Endodermal cell (in vitro differentiated cells): ENCODE measurements at regions not wholly inside any gene's neighbourhood (a gene's known extent, or its start where the extent isn't known, plus 50 kb on each side); places are given as distances from the start of the nearest gene placed in this dataset.

Source experiments
- DNase-seq: peaks from one replicate; pipeline ENCODE4 v3.0.0-alpha.2; 2017
- H3K27ac ChIP-seq: 2 replicates; pipeline ENCODE4 v1.5.1; 2013; ENCODE audit warnings: mild to moderate bottlenecking, low read depth, low read length, moderate library complexity
- H3K27me3 ChIP-seq: 2 replicates; pipeline ENCODE4 v1.6.1; 2013; ENCODE audit warnings: mild to moderate bottlenecking, low read length, moderate library complexity; ENCODE audit not compliant: insufficient read depth, control insufficient read depth, poor library complexity, severe bottlenecking
- H3K36me3 ChIP-seq: 2 replicates; pipeline ENCODE4 v1.7.0; 2013; ENCODE audit warnings: mild to moderate bottlenecking, low read length, moderate library complexity; ENCODE audit not compliant: control insufficient read depth, insufficient read depth
- H3K4me1 ChIP-seq: one replicate; pipeline ENCODE4 v1.7.0; 2013; ENCODE audit warnings: low read length; ENCODE audit not compliant: control insufficient read depth, insufficient read depth
- H3K4me3 ChIP-seq: 2 replicates; pipeline ENCODE4 v1.5.1; 2013; ENCODE audit warnings: mild to moderate bottlenecking, low read length, moderate library complexity
- H3K9ac ChIP-seq: 2 replicates; pipeline ENCODE4 v1.6.1; 2013; ENCODE audit warnings: mild to moderate bottlenecking, low read length, moderate library complexity; ENCODE audit not compliant: poor library complexity, severe bottlenecking; ENCODE audit errors: extremely low read depth
- H3K9me3 ChIP-seq: 2 replicates; pipeline ENCODE4 v1.6.1; 2013; ENCODE audit warnings: mild to moderate bottlenecking, low read length, moderate library complexity; ENCODE audit not compliant: control insufficient read depth
- H3K27ac Mint-ChIP-seq: 2 replicates; pipeline ENCODE4 v1.8.0; 2020; ENCODE audit warnings: mixed read lengths
- H3K27me3 Mint-ChIP-seq: 2 replicates; pipeline ENCODE4 v1.8.0; 2021; ENCODE audit warnings: mild to moderate bottlenecking, mixed read lengths; ENCODE audit not compliant: insufficient read depth
- H3K36me3 Mint-ChIP-seq: 2 replicates; pipeline ENCODE4 v1.8.0; 2020; ENCODE audit warnings: low read depth, mixed read lengths
- H3K4me1 Mint-ChIP-seq: 2 replicates; pipeline ENCODE4 v1.8.0; 2020; ENCODE audit warnings: mixed read lengths
- H3K4me3 Mint-ChIP-seq: 2 replicates; pipeline ENCODE4 v1.8.0; 2020; ENCODE audit warnings: mild to moderate bottlenecking, moderate library complexity, mixed read lengths
- H3K9me3 Mint-ChIP-seq: 2 replicates; pipeline ENCODE4 v1.8.0; 2020; ENCODE audit warnings: mild to moderate bottlenecking, mixed read lengths
- WGBS, 2 experiments: methylation state at CpG; one replicate each; pipeline versions ENCODE4 v1.1.5 to v1.1.7; 2013; ENCODE audit warnings: missing lambda C conversion rate in 2 of 2, mixed read lengths in 1 of 2; ENCODE audit not compliant: insufficient coverage in 1 of 2, insufficient read length in 1 of 2; 5-methylcytosine and 5-hydroxymethylcytosine counted together
- TF ChIP-seq, protein P1 (sequence below): fragments of 200-600 bp; sonication (generic); conservative IDR thresholded peaks from 2 replicates; pipeline ENCODE4 v1.5.0; 2021; ENCODE audit warnings: antibody characterized with exemption, mild to moderate bottlenecking

DNA sequence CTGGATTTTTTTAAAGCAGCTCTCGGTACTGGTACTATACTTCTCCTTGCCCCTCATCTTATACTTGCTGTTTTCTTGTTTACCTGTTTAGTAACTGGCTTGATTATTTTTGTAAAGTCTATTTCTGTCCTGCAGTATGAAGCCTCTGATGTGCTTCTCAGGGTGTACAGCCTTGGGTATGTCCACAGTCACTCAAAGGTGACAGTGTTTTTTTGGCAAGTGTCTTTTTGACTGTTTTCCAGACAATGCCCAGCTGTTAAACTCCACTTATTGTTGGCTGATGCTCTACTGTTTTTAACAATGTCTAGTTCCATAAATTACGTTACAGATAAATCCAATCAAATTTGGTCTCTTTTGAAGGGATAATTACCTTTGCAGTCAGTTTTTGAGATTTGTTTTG is 475.2 kb downstream of the JRKL start:
- Histone ChIP-seq H3K9ac (no peak overlapping the region), H3K27me3 (no peaks in the 10 kb centered on the region), H3K4me3 (no peak overlapping the region), H3K9me3 (peaks cover 11% of the 10 kb centered on the region), H3K36me3 (no peaks in the 10 kb centered on the region), H3K27ac (no peak overlapping the region), H3K4me1 (no peaks in the 10 kb centered on the region)
- Mint-ChIP-seq H3K4me1 (no peaks in the 10 kb centered on the region), H3K27me3 (no peaks in the 10 kb centered on the region), H3K9me3 (peaks cover 11% of the 10 kb centered on the region), H3K36me3 (no peaks in the 10 kb centered on the region), H3K27ac (no peak overlapping the region), H3K4me3 (no peak overlapping the region)
- TF ChIP-seq, protein P1, sequence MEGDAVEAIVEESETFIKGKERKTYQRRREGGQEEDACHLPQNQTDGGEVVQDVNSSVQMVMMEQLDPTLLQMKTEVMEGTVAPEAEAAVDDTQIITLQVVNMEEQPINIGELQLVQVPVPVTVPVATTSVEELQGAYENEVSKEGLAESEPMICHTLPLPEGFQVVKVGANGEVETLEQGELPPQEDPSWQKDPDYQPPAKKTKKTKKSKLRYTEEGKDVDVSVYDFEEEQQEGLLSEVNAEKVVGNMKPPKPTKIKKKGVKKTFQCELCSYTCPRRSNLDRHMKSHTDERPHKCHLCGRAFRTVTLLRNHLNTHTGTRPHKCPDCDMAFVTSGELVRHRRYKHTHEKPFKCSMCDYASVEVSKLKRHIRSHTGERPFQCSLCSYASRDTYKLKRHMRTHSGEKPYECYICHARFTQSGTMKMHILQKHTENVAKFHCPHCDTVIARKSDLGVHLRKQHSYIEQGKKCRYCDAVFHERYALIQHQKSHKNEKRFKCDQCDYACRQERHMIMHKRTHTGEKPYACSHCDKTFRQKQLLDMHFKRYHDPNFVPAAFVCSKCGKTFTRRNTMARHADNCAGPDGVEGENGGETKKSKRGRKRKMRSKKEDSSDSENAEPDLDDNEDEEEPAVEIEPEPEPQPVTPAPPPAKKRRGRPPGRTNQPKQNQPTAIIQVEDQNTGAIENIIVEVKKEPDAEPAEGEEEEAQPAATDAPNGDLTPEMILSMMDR, result no peak
- no peak for DNase-seq
- WGBS, 2 experiments, result 71 to 100% methylated on average over 1 to 2 of the region's 2 CpGs

DNA sequence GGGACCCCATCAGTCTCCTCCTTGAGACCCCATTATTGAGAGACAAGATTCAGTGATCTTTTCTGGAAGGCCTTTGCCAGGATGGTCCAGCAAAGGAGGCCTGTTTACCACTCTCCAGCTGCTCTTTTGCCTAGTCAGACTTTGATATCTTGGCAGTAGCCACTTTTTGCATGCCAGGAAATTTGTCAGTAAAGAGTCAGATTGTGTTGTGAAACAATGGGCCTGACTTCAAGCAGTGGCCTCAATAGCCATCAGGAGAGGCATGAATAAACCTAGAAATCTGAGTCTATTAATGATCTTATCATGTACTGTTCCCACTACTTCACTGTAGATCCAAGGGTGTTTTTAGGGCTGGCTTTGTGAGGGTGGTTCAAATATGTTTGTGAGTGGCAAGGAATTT is 479.4 kb downstream of the JRKL start:
- Mint-ChIP-seq H3K27me3 (no peaks in the 10 kb centered on the region), H3K9me3 (no peaks in the 10 kb centered on the region), H3K36me3 (no peaks in the 10 kb centered on the region), H3K4me3 (no peak overlapping the region), H3K4me1 (no peaks in the 10 kb centered on the region), H3K27ac (no peak overlapping the region)
- no peaks in the 10 kb centered on the region for H3K9me3 ChIP-seq
- no peaks in the 10 kb centered on the region for H3K27me3 ChIP-seq
- H3K27ac ChIP-seq, result no peak overlapping the region
- no peak overlapping the region for H3K9ac ChIP-seq
- H3K4me3 ChIP-seq, result no peak overlapping the region
- no peak for DNase-seq
- H3K4me1 ChIP-seq, result no peaks in the 10 kb centered on the region
- no peaks in the 10 kb centered on the region for H3K36me3 ChIP-seq
- TF ChIP-seq, protein P1, result no peak

DNA sequence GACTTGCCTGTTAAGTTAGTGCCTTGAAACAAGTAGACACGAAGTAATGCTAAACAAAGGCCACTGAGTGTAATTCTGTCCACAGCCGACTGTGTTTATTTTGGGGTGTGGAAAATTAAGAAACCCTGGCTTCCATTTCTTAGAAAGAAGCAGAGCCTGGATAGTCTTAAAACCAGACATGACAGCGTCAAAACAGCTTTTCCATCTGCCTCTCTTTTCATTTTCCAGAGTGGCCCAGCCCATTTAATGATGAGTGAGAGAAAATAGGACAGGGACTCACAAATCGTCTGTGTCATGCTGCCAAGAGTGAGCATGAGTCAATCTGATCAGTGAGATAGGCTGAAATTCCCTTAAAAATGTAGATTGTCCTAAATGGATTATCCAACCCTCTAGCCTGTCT is 485.9 kb downstream of the JRKL start:
- H3K36me3 ChIP-seq, result no peaks in the 10 kb centered on the region
- H3K4me1 ChIP-seq, result no peaks in the 10 kb centered on the region
- Mint-ChIP-seq H3K36me3 (no peaks in the 10 kb centered on the region), H3K27me3 (no peaks in the 10 kb centered on the region), H3K27ac (no peak overlapping the region), H3K9me3 (no peaks in the 10 kb centered on the region), H3K4me3 (no peak overlapping the region), H3K4me1 (peaks cover 6% of the 10 kb centered on the region)
- H3K4me3 ChIP-seq, result no peak overlapping the region
- H3K27me3 ChIP-seq, result no peaks in the 10 kb centered on the region
- peaks cover 14% of the 10 kb centered on the region for H3K9me3 ChIP-seq
- H3K9ac ChIP-seq, result no peak overlapping the region
- no peak for DNase-seq
- no peak overlapping the region for H3K27ac ChIP-seq
- 95 to 97% methylated on average over 3 to 4 of the region's 4 CpGs for WGBS, 2 experiments
- TF ChIP-seq, protein P1, result no peak
